ENCODE measurements at regions not wholly inside any gene's neighbourhood (a gene's known extent, or its start where the extent isn't known, plus 50 kb on each side); places are given as distances from the start of the nearest gene placed in this dataset.

DNA sequence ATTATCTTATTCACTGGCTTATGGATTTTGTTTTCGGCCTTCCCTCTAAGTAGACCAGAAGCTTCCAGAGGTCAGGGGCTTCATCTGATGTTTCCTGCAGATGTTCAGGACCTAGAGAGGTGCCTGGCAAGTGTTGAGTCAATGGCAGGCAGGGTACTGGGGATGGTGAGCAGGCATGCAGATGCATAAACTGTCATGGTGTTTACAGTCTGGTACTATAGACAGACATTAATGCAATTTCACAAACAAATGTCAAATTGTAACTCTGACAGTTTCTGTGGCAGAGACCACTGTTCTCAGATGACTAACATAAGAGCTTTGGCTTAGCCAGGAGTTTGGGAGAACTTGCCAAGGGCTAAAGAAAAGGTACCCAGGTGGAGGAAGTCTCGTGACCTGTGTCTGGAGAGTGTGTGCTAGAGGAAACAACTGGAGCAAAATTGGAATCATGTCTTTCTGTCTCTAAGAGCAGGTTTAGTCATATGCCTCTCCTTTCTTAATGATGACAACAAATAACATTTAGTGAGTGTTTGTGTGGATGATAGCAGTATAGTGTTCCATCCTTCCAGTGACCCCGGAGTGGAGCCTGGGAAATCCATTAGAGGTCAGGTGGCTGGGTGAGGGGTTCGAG lies 53.7 kb upstream of the TRAK1 start:
- H3K9ac ChIP-seq (ENCODE audit: insufficient read length, low read depth): no peak overlapping the region
- H3K36me3 ChIP-seq (ENCODE audit: insufficient read depth, insufficient read length, low read length): peaks cover 15% of the 10 kb centered on the region
- DNase-seq (ENCODE audit: low read depth, low spot score): no peak
- H3K27me3 ChIP-seq (ENCODE audit: insufficient read depth, insufficient read length): no peaks in the 10 kb centered on the region
- H3K9me3 ChIP-seq (ENCODE audit: insufficient read depth, low read length): no peaks in the 10 kb centered on the region
- peaks cover 3% of the 10 kb centered on the region for H3K4me1 ChIP-seq (ENCODE audit: insufficient read depth, insufficient read length)
- no peak overlapping the region for H3K4me3 ChIP-seq (ENCODE audit: insufficient read length, low read depth)
- TF ChIP-seq YY1 (IDR thresholded peaks at IDR 0.05; ENCODE audit: insufficient read depth, insufficient read length) (no peak), SUZ12 (IDR thresholded peaks at IDR 0.05; ENCODE audit: extremely low read depth, insufficient read depth, insufficient read length) (no peak), ZNF274 (IDR thresholded peaks at IDR 0.05; ENCODE audit: low read depth, low read length) (no peak)

DNA sequence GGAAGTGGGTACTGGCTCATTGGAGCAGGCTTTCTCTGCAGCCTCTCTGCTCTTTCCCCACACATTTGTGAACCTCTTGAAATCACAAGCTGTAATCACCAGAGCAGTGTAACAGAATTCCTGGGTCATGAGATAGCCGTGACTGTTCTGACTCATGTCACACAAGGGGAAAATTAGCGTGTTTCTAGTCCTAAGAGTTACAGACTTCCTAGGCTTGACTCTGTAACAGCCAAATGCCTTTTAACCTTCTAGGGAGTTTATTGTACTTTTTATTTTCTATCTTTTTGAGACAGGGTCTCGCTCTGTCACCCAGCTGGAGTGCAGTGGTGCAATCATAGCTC lies 54.7 kb upstream of the TRAK1 start:
- peaks cover 3% of the 10 kb centered on the region for H3K4me1 ChIP-seq (ENCODE audit: insufficient read depth, insufficient read length)
- TF ChIP-seq YY1 (IDR thresholded peaks at IDR 0.05; ENCODE audit: insufficient read depth, insufficient read length) (no peak), SUZ12 (IDR thresholded peaks at IDR 0.05; ENCODE audit: extremely low read depth, insufficient read depth, insufficient read length) (no peak), ZNF274 (IDR thresholded peaks at IDR 0.05; ENCODE audit: low read depth, low read length) (no peak)
- no peak overlapping the region for H3K4me3 ChIP-seq (ENCODE audit: insufficient read length, low read depth)
- no peak for DNase-seq (ENCODE audit: low read depth, low spot score)
- no peaks in the 10 kb centered on the region for H3K27me3 ChIP-seq (ENCODE audit: insufficient read depth, insufficient read length)
- H3K9me3 ChIP-seq (ENCODE audit: insufficient read depth, low read length): no peaks in the 10 kb centered on the region
- H3K36me3 ChIP-seq (ENCODE audit: insufficient read depth, insufficient read length, low read length): peaks cover 15% of the 10 kb centered on the region
- no peak overlapping the region for H3K9ac ChIP-seq (ENCODE audit: insufficient read length, low read depth)

DNA sequence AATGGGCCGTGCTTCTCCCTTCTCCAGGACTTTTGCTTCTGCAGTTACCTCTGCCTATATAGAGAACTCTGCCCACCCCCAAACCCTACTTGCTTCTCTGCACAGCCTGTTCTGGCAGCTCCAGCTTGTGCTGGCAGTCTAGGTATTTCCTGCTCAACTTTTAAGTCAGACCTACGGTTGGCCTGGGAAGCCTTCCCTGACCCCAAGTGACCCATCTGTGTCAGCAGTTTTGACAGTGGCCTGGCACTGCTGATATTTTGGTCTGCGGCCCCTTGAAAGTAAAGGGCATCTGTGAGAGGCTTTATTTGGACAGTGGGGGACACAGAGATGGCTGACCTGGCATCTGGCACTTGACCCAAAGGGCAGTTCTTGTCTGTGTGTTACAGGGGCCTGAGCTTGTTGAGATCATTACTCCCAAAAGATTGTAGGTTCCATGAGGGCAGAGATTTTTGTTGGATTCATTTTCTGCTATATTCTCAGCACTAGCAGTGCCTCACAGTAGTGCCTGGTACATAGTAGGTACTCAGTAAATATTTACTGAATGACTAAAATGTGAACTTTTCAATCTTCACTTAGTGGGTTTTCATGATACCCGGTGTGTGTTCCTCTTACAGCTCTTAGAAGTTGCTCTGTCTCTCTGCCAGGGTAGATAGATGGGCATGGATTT lies 55.2 kb upstream of the TRAK1 start:
- DNase-seq (ENCODE audit: low read depth, low spot score): no peak
- H3K36me3 ChIP-seq (ENCODE audit: insufficient read depth, insufficient read length, low read length): peaks cover 15% of the 10 kb centered on the region

DNA sequence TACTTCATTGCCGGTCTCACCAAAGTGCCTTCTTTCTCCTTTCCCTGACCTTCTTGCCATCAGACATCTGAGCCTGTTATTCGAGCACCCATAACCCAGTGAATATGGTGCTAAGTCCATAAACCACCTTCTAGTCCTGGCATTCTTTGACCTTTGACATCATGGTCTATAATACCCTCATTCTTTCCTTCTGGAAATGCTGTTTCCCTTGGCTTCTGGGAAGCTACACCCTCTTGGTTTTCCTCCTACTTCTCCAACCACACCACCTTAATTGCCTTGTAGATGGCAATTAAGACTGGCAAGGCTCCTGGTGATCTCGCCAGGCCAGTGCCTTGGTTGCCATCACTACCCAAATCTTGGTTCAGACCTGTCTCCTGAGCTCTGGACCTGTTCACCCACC lies 56.1 kb upstream of the TRAK1 start:
- no peak for DNase-seq (ENCODE audit: low read depth, low spot score)
- Histone ChIP-seq H3K27me3 (ENCODE audit: insufficient read depth, insufficient read length) (no peaks in the 10 kb centered on the region), H3K9ac (ENCODE audit: insufficient read length, low read depth) (no peak overlapping the region), H3K4me3 (ENCODE audit: insufficient read length, low read depth) (no peak overlapping the region), H3K36me3 (ENCODE audit: insufficient read depth, insufficient read length, low read length) (peaks cover 15% of the 10 kb centered on the region), H3K4me1 (ENCODE audit: insufficient read depth, insufficient read length) (peaks cover 3% of the 10 kb centered on the region), H3K9me3 (ENCODE audit: insufficient read depth, low read length) (no peaks in the 10 kb centered on the region)
- TF ChIP-seq YY1 (IDR thresholded peaks at IDR 0.05; ENCODE audit: insufficient read depth, insufficient read length) (no peak), ZNF274 (IDR thresholded peaks at IDR 0.05; ENCODE audit: low read depth, low read length) (no peak), SUZ12 (IDR thresholded peaks at IDR 0.05; ENCODE audit: extremely low read depth, insufficient read depth, insufficient read length) (no peak)

More for the DNA sequence above, 55.2 kb upstream of the TRAK1 start:
- peaks cover 3% of the 10 kb centered on the region for H3K4me1 ChIP-seq (ENCODE audit: insufficient read depth, insufficient read length)
- H3K9ac ChIP-seq (ENCODE audit: insufficient read length, low read depth): no peak overlapping the region
- TF ChIP-seq YY1 (IDR thresholded peaks at IDR 0.05; ENCODE audit: insufficient read depth, insufficient read length) (no peak), SUZ12 (IDR thresholded peaks at IDR 0.05; ENCODE audit: extremely low read depth, insufficient read depth, insufficient read length) (no peak), ZNF274 (IDR thresholded peaks at IDR 0.05; ENCODE audit: low read depth, low read length) (no peak)
- H3K4me3 ChIP-seq (ENCODE audit: insufficient read length, low read depth): no peak overlapping the region
- H3K9me3 ChIP-seq (ENCODE audit: insufficient read depth, low read length): no peaks in the 10 kb centered on the region
- no peaks in the 10 kb centered on the region for H3K27me3 ChIP-seq (ENCODE audit: insufficient read depth, insufficient read length)

DNA sequence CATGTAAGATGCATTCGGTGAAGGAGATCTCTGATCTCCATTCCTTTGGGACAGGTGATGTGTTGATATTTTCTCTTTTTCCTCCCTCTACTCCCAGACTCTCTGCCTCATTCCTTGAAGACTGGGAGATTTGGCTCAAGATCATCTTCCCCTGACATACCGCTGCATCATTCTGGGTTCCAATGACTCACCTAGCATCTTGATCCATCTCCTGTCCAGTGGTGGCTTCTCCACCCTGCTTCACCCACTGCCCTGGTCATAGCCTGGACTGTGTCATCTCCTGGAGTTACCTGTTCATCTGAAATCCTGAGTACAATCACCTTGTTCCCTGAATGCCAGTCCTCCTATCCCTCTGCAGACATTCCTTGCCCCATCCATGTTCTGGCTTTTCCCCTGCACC lies 57.4 kb upstream of the TRAK1 start:
- H3K9me3 ChIP-seq (ENCODE audit: insufficient read depth, low read length): no peaks in the 10 kb centered on the region
- no peaks in the 10 kb centered on the region for H3K27me3 ChIP-seq (ENCODE audit: insufficient read depth, insufficient read length)
- H3K4me1 ChIP-seq (ENCODE audit: insufficient read depth, insufficient read length): peaks cover 3% of the 10 kb centered on the region
- DNase-seq (ENCODE audit: low read depth, low spot score): no peak
- H3K4me3 ChIP-seq (ENCODE audit: insufficient read length, low read depth): no peak overlapping the region
- TF ChIP-seq ZNF274 (IDR thresholded peaks at IDR 0.05; ENCODE audit: low read depth, low read length) (no peak), YY1 (IDR thresholded peaks at IDR 0.05; ENCODE audit: insufficient read depth, insufficient read length) (no peak), SUZ12 (IDR thresholded peaks at IDR 0.05; ENCODE audit: extremely low read depth, insufficient read depth, insufficient read length) (no peak)
- H3K36me3 ChIP-seq (ENCODE audit: insufficient read depth, insufficient read length, low read length): peaks cover 15% of the 10 kb centered on the region
- no peak overlapping the region for H3K9ac ChIP-seq (ENCODE audit: insufficient read length, low read depth)

DNA sequence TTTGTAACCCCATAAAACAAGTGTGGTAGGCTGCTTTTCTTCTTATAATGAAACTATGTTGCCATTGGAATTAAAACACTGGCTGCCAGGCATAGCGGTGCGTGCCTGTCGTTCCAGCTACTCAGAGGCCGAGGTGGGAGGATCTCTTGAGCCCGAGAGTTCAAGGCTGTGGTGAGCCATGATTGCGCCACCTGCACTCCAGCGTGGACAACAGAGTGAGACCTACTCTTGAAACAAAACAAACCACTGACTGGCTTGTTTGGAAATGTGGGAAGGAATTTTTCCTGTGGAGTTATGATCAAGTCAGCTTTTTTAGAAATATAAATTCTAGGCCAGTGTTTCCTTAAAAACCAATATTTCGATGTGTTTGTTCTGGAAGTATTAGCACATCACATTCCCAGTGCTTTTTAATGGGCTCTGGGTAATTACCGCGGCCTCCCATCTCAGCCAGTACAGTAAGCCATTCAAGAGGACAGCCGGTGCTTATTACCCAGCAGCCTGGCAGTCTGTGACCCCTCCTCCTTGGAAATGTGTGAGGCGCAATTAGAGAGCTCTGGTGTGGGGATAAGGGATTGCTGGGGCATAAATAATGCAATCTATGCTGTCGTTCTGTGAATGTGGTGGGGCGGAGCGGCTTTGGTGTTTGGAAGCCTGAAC lies 58.3 kb upstream of the TRAK1 start:
- no peak for DNase-seq (ENCODE audit: low read depth, low spot score)
- Histone ChIP-seq H3K9me3 (ENCODE audit: insufficient read depth, low read length) (no peaks in the 10 kb centered on the region), H3K27me3 (ENCODE audit: insufficient read depth, insufficient read length) (no peaks in the 10 kb centered on the region), H3K9ac (ENCODE audit: insufficient read length, low read depth) (no peak overlapping the region), H3K4me3 (ENCODE audit: insufficient read length, low read depth) (no peak overlapping the region), H3K36me3 (ENCODE audit: insufficient read depth, insufficient read length, low read length) (peaks cover 15% of the 10 kb centered on the region), H3K4me1 (ENCODE audit: insufficient read depth, insufficient read length) (peaks cover 3% of the 10 kb centered on the region)
- no peak for TF ChIP-seq ZNF274 (IDR thresholded peaks at IDR 0.05; ENCODE audit: low read depth, low read length)
- no peak for TF ChIP-seq SUZ12 (IDR thresholded peaks at IDR 0.05; ENCODE audit: extremely low read depth, insufficient read depth, insufficient read length)
- TF ChIP-seq YY1 (IDR thresholded peaks at IDR 0.05; ENCODE audit: insufficient read depth, insufficient read length): no peak

DNA sequence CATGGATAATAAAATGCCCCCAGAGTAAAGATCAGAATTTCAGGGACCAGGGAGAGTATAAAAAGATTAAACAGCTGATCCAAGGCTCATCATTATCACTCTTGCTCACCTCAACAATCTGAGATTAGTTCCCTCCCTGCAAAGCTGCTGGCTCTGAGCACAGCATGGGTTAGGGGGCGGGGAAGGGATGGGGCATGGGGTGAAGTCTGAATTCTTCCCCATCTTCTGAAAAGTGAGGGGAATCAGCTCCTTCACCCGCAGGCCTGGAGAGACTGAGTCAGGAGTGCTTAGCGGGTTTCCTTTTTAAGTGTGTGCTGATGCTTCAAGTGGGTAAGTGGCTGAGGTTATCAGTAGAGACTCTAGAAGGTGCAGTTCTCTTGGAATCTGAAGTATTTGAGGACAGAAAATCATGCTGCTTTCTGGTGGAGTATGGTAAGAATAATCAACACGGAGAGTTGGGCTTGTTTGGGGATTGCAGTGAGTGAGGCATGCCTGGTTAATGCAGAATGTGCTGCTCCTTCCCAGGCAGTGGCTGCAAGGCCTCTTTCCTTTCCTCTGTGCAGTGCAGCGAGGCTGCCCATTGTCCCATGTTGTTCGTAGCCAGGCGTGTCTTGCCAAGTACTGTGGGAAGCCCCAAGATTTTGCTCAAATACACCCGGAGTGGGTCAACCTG lies 59.2 kb upstream of the TRAK1 start:
- Histone ChIP-seq H3K4me3 (ENCODE audit: insufficient read length, low read depth) (no peak overlapping the region), H3K36me3 (ENCODE audit: insufficient read depth, insufficient read length, low read length) (peaks cover 15% of the 10 kb centered on the region), H3K9me3 (ENCODE audit: insufficient read depth, low read length) (no peaks in the 10 kb centered on the region), H3K4me1 (ENCODE audit: insufficient read depth, insufficient read length) (peaks cover 3% of the 10 kb centered on the region), H3K9ac (ENCODE audit: insufficient read length, low read depth) (no peak overlapping the region), H3K27me3 (ENCODE audit: insufficient read depth, insufficient read length) (no peaks in the 10 kb centered on the region)
- DNase-seq (ENCODE audit: low read depth, low spot score): no peak
- TF ChIP-seq SUZ12 (IDR thresholded peaks at IDR 0.05; ENCODE audit: extremely low read depth, insufficient read depth, insufficient read length) (no peak), YY1 (IDR thresholded peaks at IDR 0.05; ENCODE audit: insufficient read depth, insufficient read length) (no peak), ZNF274 (IDR thresholded peaks at IDR 0.05; ENCODE audit: low read depth, low read length) (no peak)
